Panc1 (cell line): ENCODE measurements at regions not wholly inside any gene's neighbourhood (a gene's known extent, or its start where the extent isn't known, plus 50 kb on each side); places are given as distances from the start of the nearest gene placed in this dataset.

Experiments used
- ATAC-seq: fragments of 200-7000 bp; cut with Tn5 transposase; 2 replicates; pipeline ENCODE4 v1.9.1; 2020; ENCODE audit warnings: mild to moderate bottlenecking, moderate library complexity
- BruUV-seq: library from RNA; stranded (reverse); fragments of 400-500 nt; replicated peaks from 2 replicates; lab custom pipeline; 2021; lab: Mats Ljungman, UMichigan
- CTCF ChIA-PET: fragments of 300-600 bp; sonication (Branson Sonifier 250); formaldehyde crosslinking; loops from one replicate; lab custom pipeline; 2022; ENCODE audit warnings: antibody characterized with exemption; lab: Charles Lee
- POLR2A ChIA-PET: fragments of 300-600 bp; sonication (Branson Sonifier 250); formaldehyde crosslinking; loops from one replicate; lab custom pipeline; 2022; ENCODE audit warnings: antibody characterized with exemption; lab: Charles Lee
- DNase-seq: peaks from one replicate; pipeline ENCODE4 v3.0.0-alpha.2; 2010; ENCODE audit warnings: low read depth, low spot score
- H3K27ac ChIP-seq: 2 replicates; pipeline ENCODE4 v1.5.1; 2011; ENCODE audit warnings: mild to moderate bottlenecking, low read length, inconsistent platforms
- H3K27me3 ChIP-seq: fragments of 200-500 bp; sonication (Bioruptor generic); 2 replicates; pipeline ENCODE4 v1.6.0; 2014; ENCODE audit warnings: low read length, inconsistent platforms; ENCODE audit not compliant: control insufficient read depth, insufficient read depth
- H3K36me3 ChIP-seq: fragments of 200-500 bp; sonication (Bioruptor generic); 2 replicates; pipeline ENCODE4 v1.5.1; 2014; ENCODE audit warnings: inconsistent platforms, mild to moderate bottlenecking, low read length, moderate library complexity; ENCODE audit not compliant: control insufficient read depth, insufficient read depth
- H3K4me1 ChIP-seq: 2 replicates; pipeline ENCODE4 v1.5.1; 2011; ENCODE audit warnings: inconsistent platforms, mild to moderate bottlenecking, low read length, moderate library complexity; ENCODE audit not compliant: control insufficient read depth, insufficient read depth
- H3K4me3 ChIP-seq, 2 experiments: 2 replicates each; pipeline ENCODE4 v1.5.1; 2011 to 2012; ENCODE audit warnings: low read depth in 2 of 2, low read length in 2 of 2, mild to moderate bottlenecking in 2 of 2, inconsistent platforms in 1 of 2, moderate library complexity in 1 of 2
- H3K9me3 ChIP-seq: fragments of 200-500 bp; sonication (Bioruptor generic); 2 replicates; pipeline ENCODE4 v1.5.1; 2014; ENCODE audit warnings: low read depth, mild to moderate bottlenecking, inconsistent platforms, low read length, moderate library complexity; ENCODE audit not compliant: control insufficient read depth, insufficient read depth
- CTCF ChIP-seq: fragments of 450-650 bp; IDR thresholded peaks from 2 replicates; pipeline ENCODE4 v1.5.1; 2017; ENCODE audit warnings: mild to moderate bottlenecking
- POLR2AphosphoS5 ChIP-seq: IDR thresholded peaks from 2 replicates; pipeline ENCODE4 v1.6.1; 2012; ENCODE audit warnings: mild to moderate bottlenecking, low read depth, low read length, moderate library complexity
- REST ChIP-seq, 2 experiments: IDR thresholded peaks; 2 replicates each; pipeline ENCODE4 v1.6.1; 2011 to 2012; ENCODE audit warnings: low read depth in 2 of 2, control low read depth in 1 of 2, low read length in 1 of 2, mild to moderate bottlenecking in 1 of 2, moderate library complexity in 1 of 2; ENCODE audit not compliant: insufficient read depth in 1 of 2
- SIN3A ChIP-seq: IDR thresholded peaks from 2 replicates; pipeline ENCODE4 v1.6.1; 2012; ENCODE audit warnings: low read depth, mild to moderate bottlenecking, low read length, moderate library complexity, borderline replicate concordance; ENCODE audit not compliant: insufficient read depth
- TCF7L2 ChIP-seq: IDR thresholded peaks from 2 replicates; pipeline ENCODE4 v1.6.1; 2011; ENCODE audit warnings: mild to moderate bottlenecking, low read depth, low read length, inconsistent platforms
- in situ Hi-C: cut with HindIII; loops from 2 replicates; pipeline ENCODE4 v1.10.0; 2016; ENCODE audit warnings: low sequenced_read_pairs, low pct_unique_long_range_greater_than_20kb
- intact Hi-C: fragments of 100-400 bp; cut with micrococcal nuclease; formaldehyde crosslinking; loops from one replicate; pipeline ENCODE4 v1.10.0; 2022; ENCODE audit not compliant: unreplicated experiment

- Histone ChIP-seq H3K4me1 (no peaks in the 10 kb centered on the region), H3K36me3 (no peaks in the 10 kb centered on the region), H3K27ac (no peak overlapping the region), H3K9me3 (no peaks in the 10 kb centered on the region), H3K4me3 (no peak overlapping the region), H3K27me3 (no peaks in the 10 kb centered on the region)
- no peak for DNase-seq
- POLR2A ChIA-PET: no interaction called here
- TF ChIP-seq SIN3A (no peak), REST (IDR thresholded peaks at IDR 0.05; ENCODE audit: insufficient read depth in 1 of 2, low read depth in 2 of 2, low read length in 1 of 2) (no peak), CTCF (no peak), POLR2AphosphoS5 (no peak), TCF7L2 (no peak)
- intact Hi-C loops: no loop called here
- in situ Hi-C loops: no loop called here
- CTCF ChIA-PET: no interaction called here
- BruUV-seq: no TSS peak
- ATAC-seq: no peak
Measured at GRCh38 chr13:50760751-50761150, 82.7 kb downstream of the DLEU7 start.

GRCh38 chr13:50761406-50761805 is 82.1 kb downstream of the DLEU7 start:
- POLR2A ChIA-PET: no interaction called here
- Histone ChIP-seq H3K27ac (no peak overlapping the region), H3K4me3 (no peak overlapping the region), H3K36me3 (no peaks in the 10 kb centered on the region), H3K4me1 (no peaks in the 10 kb centered on the region), H3K27me3 (no peaks in the 10 kb centered on the region), H3K9me3 (no peaks in the 10 kb centered on the region)
- DNase-seq (no peak), ATAC-seq (no peak)
- CTCF ChIA-PET: interaction anchor here (0.7 kb wide), 1 partner anchor 868 kb away, joined by 3 read pairs; no protein-coding TSS in a partner anchor
- in situ Hi-C loops: no loop called here
- no peak for TF ChIP-seq SIN3A
- no peak for TF ChIP-seq POLR2AphosphoS5
- TF ChIP-seq CTCF: no peak
- intact Hi-C loops: no loop called here
- no TSS peak for BruUV-seq
